Superior temporal gyrus (tissue), 1 donor: ENCODE measurements at regions not wholly inside any gene's neighbourhood (a gene's known extent, or its start where the extent isn't known, plus 50 kb on each side); places are given as distances from the start of the nearest gene placed in this dataset.
"Not testable (repeated sequence)": the region's sequence is repeated elsewhere in the genome, so short reads cannot be mapped to it uniquely, and the experiment has no call there.

Source experiments
- DNase-seq: peaks from one replicate; pipeline ENCODE4 v3.0.0-alpha.2; 2016; ENCODE audit errors: extremely low spot score

- DNase-seq = no peak
Measured at GRCh38 chr22:22057617-22058378, 75.2 kb upstream of the TOP3B start.

GRCh38 chr22:22056809-22057594 lies 74.4 kb upstream of the TOP3B start:
- not testable (repeated sequence) for DNase-seq

GRCh38 chr22:22052548-22053139 lies 70.1 kb upstream of the TOP3B start:
- DNase-seq = not testable (repeated sequence)

- DNase-seq = not testable (repeated sequence)
Measured at GRCh38 chr22:22051032-22051431, 68.4 kb upstream of the TOP3B start.

- no peak for DNase-seq
Measured at GRCh38 chr22:22050141-22050775, 67.7 kb upstream of the TOP3B start.

- no peak for DNase-seq
Measured at GRCh38 chr22:22049684-22050083, 67.1 kb upstream of the TOP3B start.

- DNase-seq = no peak
Measured at GRCh38 chr22:22048981-22049531, 66.5 kb upstream of the TOP3B start.

- no peak for DNase-seq
Measured at GRCh38 chr22:22048318-22048942, 65.8 kb upstream of the TOP3B start.

- DNase-seq = no peak
Measured at GRCh38 chr22:22047776-22048175, 65.2 kb upstream of the TOP3B start.

GRCh38 chr22:22047266-22047665 lies 64.7 kb upstream of the TOP3B start:
- no peak for DNase-seq

- no peak for DNase-seq
Measured at GRCh38 chr22:22046370-22046769, 63.8 kb upstream of the TOP3B start.

GRCh38 chr22:22045571-22046335 lies 63.2 kb upstream of the TOP3B start:
- no peak for DNase-seq

GRCh38 chr22:22044153-22044552 lies 61.6 kb upstream of the TOP3B start:
- DNase-seq = no peak

- no peak for DNase-seq
Measured at GRCh38 chr22:22043296-22044078, 60.9 kb upstream of the TOP3B start.

GRCh38 chr22:22042599-22043295 lies 60.2 kb upstream of the TOP3B start:
- no peak for DNase-seq

- no peak for DNase-seq
Measured at GRCh38 chr22:22042009-22042408, 59.4 kb upstream of the TOP3B start.

GRCh38 chr22:22040908-22041307 lies 58.3 kb upstream of the TOP3B start:
- DNase-seq = no peak

GRCh38 chr22:22040472-22040871 lies 57.9 kb upstream of the TOP3B start:
- DNase-seq = no peak
